HPDE6-E6E7 (cell line): ENCODE measurements at regions not wholly inside any gene's neighbourhood (a gene's known extent, or its start where the extent isn't known, plus 50 kb on each side); places are given as distances from the start of the nearest gene placed in this dataset.
A peak's percentile ranks its signal among the peaks of the same experiment; 100 is the strongest.

ENCODE experiments used
- DNase-seq: peaks from one replicate; pipeline ENCODE4 v3.0.0; 2011; ENCODE audit warnings: missing footprints; ENCODE audit errors: extremely low spot score

DNA sequence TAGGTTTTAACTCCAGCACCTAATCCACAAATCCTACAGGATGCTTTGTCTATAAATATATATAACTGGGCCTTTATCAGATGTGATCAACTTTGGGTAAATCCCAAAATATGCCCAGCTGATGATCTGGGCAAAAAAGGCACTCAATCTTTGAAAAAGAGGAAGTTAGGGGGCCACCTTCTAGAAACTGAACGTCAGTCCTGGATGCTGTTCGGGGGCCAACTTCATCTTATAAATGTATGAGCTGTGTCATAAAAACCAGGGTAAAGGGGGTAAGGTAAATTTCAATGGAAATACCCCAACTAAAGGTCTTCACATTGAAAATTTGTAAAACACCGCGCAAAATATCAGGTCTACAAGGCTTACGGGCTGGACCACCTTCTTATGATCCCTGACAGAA, 264.4 kb upstream of the UBE2E2 start:
- DNase-seq: no peak

DNA sequence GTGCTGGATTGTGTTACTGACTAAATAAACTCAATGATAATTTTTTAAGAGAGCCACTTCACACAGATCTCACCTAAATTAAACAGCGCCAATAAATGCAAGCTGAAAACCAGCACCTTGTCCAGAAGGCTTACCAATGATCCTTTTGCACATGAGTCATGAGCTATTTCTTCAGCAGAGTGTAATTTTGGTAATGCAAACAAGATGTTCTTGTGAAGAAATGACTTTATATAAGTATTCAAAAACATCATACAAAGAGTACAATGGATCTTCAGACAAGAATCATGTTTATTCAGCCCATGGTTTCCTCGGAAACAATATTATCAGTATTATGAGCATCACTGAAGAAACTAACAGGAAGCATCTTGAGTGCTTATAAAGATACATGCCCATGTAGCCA, 263.8 kb upstream of the UBE2E2 start:
- DNase-seq: no peak

DNA sequence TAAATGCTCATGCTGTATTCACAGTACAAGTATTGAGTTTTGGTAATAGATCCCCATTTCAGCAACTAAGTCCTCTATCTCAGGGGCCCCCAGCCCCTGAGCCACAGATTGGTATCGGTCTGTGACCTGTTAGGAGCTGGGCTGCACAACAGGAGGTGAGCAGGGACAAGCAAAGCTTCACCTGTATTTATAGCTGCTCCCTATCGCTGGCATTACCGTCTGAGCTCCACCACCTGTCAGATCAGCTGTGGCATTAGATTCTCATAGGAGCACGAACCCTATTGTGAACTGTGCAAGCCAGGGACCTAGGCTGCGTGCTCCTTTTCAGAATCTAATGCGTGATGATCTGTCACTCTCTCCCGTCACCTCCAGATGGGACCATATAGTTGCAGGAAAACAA, 262.8 kb upstream of the UBE2E2 start:
- no peak for DNase-seq

DNA sequence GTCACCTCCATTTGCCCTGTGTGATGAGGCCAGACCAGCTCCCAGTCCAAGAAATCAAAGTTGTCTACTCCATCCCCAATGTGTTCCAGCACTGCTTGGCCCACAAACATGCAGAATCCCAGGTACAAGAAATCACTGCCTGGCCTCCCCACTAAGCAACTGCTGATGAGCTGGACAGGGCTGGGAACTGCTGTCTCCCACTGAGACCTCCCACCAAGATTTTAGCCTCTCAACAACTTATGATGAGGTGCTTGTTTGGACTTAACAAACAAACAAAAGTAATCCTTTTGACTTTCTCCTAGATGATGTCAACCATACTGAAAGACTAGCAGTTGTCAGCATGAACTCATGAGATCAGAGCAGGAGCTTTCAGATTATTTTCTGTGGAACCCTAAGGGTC, 260.1 kb upstream of the UBE2E2 start:
- no peak for DNase-seq

DNA sequence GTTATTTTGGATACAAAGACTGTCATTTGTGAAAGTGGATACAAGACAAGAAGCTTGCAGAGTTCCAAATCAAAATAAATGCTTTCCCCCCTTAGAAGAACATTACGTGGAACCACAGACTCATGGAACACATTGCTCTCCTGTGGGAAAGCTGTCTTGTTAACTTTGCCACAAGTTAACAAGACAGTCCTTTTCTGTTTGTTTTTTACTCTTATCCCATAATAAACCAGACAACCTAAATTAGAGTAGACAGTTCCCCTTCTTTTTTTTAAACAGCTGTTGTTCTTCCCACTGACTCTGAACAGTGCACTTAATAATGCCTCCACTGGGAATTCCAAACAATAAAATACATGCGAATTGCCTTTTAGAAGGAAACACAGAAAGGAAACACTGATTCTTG, 255.3 kb upstream of the UBE2E2 start:
- DNase-seq: no peak

DNA sequence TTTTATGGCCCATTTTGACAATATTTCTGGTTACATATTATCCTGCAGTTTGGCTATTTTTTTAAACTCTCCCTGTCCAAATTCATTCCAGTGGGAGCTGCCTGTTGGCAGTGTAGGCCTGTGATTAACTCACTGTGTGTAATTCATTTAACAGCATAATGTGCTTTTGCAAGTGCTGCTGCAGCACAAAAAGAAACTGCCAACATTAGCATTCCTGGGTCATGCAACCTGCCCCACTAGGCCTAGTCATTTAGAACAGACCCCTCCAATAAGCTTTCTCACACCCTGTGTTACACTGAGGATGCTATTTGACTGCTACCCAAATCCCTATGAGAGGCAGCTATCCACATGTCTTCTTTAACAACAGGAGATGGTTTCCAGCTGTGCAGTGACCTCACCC, 251.2 kb upstream of the UBE2E2 start:
- no peak for DNase-seq

DNA sequence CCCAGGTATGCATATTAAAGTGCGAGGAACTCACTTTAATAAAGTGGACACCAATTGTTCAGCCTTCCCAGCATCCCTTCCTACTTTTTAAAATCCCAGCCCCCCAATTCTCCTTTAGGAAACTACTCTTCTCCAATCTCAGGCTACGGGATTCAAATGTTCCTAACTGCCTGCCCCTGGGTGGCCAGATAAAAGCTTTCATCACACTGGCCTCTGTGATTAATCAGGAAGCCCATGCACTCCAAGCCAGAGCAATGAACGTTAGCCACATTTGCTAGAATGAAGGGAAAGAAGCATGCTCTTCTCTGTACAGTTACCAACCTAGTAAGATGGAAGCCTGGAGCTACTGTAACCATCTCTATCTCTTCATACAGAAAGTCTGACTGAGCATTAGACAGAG, 250.3 kb upstream of the UBE2E2 start:
- no peak for DNase-seq

DNA sequence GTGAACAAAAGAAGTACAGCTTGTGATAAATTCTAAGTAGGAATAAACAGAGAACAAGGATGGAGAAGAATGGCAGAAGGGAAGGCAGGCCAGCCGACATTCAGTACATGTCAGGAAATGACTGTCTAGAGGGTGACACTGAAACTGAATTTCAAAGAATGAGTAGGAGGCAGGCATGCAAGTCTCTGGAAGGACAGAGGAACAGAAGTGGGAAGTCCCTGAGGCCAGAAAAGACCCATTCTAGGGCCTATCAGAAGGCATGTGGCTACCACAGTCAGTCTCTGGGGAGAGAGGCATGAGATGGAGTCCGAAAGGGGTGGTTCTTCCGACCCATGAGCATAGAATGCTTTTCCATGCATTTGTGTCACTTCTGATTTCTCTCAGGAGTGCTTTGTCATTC, 243.5 kb upstream of the UBE2E2 start:
- DNase-seq: no peak

DNA sequence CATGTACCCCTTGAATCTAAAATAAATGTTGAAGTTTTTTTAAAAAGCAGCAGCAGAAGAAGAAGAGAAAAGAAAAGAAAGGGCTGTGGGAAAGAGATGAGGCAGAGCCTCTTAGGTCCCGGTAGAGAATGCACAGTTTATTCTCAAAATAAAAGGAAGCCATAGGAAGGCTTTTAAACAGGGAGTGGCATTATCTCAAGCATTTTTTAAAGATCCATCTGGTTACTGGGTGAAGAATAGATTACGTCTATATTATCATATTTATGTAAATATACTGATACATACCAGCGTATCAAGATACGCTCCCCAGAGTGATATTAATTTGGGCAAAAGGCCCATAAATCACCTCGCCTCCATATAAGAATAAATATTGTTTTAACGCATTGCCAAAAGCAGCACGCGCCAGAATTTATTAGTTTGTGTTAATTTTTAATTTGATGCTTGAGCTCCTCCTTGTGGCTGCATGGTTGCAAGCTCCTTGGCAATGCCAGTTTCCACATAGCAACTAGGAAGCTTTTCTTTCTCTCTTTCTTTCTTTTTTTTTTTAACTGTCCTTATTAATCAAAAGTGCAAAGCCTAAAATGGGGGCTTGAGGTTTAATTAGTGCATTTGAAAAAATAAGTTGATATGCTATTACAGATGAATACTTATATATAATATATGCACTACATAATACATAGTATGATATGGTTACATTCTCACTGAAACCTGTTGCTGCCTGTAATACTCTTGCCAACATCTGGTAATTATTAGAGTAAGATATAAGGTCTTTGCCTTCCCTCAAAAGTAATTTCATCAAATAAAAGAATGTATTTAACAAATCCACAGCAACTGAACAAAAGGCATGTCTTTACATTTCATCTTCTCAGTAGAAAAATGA, 242.8 kb upstream of the UBE2E2 start:
- peak; percentile 1 for DNase-seq

DNA sequence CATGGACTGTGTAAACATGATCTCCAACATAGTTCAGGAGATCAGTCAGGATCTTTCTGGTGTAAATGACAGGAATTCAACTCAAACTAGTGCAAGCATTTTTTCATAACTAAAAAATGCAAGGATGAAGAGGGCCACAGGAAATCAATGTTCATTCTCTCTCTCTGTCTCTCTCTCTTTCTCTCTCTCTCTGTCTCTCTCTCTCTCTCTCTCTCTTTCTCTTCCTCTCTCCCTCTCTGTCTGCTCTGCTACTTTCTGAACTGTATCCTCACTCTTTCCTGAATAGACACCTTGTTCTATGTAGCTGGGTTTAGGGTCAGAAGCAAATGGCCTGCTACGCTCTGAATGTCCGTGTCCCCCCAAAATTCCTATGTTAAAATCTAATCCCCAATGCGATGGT, 240.9 kb upstream of the UBE2E2 start:
- DNase-seq: no peak

DNA sequence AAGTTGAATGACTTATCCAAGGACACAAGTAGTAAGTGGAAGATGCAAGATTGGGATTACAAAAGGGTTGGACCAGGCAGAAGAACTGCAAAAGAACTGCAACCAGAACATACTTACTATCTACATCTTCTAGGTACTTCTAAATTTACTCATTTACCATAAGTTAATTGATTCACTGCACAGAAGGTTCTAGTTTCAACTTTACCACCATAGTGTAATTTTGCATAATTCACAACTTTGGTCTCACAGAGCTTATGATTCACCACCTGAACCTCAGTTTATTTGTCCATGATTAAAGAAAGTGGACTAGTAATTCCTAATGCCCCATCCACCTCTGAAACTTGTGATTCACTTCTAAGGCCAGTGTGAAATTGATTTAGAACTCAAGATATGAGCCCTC, 236.8 kb upstream of the UBE2E2 start:
- no peak for DNase-seq

DNA sequence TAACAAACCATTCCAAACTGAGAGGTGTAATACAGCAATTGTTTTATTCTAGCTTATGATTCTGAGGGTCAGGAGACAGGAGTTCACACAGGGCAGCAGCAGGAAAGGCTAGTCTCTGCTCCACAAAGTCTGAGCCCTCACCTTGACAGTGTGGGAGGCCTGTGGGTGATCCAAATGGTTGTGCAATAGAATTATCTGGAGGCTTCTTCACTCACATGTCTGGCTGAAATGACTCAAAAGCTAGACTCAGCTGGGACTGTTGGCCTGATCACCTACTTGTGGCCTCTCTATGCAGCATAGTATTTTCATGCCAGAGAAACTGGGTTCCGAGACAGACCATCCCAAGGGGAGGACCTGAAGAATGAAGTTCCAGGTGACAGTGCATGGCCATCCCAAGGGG, 233.9 kb upstream of the UBE2E2 start:
- no peak for DNase-seq

DNA sequence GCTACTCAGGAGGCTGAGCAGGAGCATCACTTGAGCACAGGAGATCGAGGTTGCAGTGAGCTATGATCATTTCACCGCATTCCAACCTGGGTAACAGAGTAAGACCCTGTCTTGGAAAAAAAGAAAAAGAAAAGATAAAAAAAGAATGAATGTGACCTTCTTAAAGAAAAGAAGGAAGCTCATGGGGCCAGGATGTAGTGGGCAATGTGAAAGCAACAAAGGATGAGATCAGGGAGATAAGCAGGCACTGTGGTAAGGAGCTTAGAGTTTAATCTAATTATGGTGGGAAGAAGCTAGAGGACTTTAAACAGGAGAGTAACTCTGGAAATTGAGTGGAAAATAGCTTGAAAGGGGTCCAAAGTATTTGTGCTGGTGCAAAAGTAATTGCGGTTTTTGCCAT, 231.6 kb upstream of the UBE2E2 start:
- DNase-seq: no peak

DNA sequence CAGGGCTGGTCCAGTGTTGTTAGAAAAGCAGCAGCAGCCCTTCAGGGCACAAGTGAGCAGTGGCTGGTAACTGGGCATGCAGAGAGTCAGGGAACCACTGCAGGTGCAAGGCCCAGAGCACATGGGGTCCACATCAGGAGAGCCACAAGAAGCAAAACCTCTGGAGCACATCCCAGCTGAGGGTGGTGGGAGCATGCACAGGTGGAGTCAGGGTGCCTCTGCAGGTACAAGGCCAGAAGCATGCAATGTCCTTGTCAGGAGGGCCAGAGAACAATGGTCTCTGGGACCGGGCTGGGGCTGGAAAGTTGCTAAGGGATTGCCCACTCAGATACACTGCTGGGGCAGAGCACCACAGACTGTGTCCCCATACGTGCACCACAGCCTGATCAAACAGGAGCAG, 226.1 kb upstream of the UBE2E2 start:
- no peak for DNase-seq

DNA sequence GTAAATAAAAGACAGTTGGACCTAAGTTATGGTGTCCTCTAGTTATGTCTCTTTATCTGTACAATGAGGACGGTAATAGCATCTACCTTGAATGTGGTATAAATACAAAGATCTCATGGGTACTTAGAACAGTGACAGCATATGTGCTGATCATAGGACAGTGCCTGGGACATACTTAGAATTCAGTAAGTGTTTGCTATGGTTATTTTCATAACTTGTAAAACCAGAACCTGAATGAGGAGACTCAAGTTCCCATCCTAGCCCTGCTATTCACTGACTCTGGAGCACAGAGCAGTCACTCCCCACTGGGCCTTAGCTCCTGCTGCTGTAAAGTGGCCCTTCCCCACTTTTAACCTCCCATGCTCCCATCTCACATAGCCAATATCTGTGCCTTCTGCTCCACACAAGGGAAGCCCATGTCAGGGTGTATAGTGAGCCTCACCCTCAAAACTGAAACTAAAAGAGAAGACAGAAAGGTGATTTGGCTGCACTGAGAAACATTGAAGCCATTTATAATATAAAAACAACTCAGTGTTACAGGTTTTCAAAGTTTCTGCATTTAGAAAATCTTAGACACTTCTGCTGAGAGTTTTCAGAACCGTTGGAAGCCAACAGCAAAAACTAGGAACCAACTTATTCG, 225.4 kb upstream of the UBE2E2 start:
- no peak for DNase-seq

DNA sequence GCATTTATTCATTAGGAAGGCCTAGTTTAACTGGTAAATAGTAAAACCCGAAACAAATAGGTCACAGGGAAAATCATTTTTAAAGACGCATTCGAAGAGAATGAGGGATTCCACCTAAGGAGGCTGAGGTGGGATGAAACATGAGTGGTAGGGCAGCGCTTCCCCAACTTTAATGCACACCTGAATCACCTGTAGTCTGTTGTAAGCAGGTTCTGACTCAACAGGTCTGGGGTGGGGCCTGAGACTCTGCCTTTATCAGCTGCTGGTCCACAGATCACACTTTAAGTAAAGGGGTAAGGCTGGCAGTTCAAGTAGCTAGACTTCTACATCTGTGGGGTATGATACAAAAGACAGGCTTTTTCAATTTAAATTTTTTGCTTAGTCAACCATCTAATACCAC, 223.5 kb upstream of the UBE2E2 start:
- no peak for DNase-seq

DNA sequence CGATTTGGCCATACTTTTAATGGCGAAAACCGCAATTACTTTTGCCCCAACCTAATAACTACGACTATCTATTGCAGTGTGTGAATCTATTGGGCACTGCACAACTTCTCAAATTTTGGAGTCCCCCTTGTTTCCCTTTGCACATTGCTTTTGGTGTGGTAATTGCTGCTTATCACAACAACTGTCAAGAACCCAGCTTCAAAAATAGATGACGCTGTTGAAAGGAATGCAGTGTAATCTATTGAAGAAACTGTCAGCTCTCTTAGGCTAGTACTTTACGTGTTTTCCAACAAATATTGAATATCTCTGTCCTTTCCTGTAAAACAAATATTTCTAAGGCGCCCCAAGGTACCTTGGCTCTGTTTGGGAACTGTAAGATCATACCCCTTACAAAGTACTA, 222.8 kb upstream of the UBE2E2 start:
- no peak for DNase-seq

DNA sequence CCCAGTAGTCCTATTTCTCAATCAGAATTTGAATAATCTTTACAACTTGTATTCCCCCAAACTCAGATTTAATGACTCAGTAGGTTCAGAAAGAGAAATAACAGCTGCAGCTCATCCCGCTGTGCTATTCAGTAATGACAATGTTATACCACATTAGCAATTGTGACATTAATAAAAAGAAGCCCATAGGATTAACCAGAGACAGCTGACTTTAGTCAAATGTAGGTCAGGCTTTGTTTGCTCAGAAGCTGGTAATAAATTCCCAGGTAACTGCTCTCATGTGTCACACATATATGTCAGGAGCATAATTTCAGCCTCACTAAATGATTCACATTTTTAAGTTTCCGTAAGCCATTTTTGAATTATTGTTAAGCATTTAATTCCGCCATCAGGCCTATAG, 222.0 kb upstream of the UBE2E2 start:
- DNase-seq: no peak

DNA sequence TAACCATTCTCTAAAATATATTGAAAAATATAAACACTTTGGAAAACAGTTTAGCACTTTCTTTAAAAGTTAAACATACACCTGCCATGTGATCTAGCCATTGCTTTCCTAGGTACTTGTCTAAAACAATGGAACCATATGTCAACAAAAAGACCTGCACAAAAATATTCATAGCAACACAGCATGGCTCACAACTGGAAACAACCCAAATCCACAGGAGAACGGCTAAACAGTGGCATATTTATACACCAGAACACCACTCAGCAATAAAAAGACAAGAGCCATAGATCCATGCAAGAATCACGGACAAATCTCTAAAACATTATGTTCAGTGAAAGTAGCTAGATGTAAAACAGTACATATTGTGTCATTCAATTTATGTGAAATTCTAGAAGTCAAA, 221.3 kb upstream of the UBE2E2 start:
- DNase-seq: no peak

DNA sequence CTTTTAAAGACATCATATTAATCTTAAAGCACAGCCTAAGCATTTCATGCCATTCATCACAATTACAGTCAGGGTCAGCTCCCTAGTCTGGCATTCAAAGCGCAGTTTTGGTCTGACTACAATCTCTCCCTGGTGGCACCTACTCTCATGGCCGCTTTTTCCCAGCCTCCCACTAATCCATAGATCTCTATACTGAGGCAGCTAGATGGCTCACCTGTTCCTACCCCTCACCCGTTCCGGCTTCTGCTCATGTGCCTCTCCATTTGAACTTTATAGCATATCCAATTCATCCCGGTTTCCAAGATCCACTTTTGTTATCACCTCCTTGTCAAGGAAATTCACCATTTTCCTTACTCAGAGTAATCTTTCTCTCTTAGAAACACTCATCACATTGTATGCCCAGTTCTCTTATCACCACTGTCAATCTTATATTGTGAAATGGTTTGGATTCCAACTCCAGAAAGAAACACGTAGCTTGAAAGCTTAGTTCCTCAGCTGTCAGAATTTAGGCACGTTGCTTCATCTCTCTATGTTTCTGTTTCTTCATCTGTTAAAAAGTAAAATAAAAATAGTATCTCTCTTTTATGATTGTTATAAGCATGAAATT, 220.0 kb upstream of the UBE2E2 start:
- DNase-seq: no peak

DNA sequence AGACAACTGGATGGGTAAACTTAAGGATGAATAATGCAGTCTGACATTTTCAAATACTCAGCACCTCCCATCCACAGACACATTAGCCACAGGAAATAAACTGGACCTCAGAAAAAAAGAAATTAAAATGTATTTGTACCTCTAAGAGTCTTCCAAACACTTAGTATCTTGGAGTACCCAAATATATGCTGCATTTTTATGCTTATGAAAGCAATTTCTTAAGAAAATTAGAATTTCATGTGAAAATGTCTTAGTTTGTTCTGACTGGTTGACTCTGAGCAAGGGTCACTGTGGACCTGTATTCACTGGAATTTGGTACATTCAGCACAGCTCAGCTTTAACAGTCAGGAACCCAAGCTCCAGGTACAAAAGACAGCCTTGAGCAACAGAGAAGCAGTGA, 216.2 kb upstream of the UBE2E2 start:
- no peak for DNase-seq

DNA sequence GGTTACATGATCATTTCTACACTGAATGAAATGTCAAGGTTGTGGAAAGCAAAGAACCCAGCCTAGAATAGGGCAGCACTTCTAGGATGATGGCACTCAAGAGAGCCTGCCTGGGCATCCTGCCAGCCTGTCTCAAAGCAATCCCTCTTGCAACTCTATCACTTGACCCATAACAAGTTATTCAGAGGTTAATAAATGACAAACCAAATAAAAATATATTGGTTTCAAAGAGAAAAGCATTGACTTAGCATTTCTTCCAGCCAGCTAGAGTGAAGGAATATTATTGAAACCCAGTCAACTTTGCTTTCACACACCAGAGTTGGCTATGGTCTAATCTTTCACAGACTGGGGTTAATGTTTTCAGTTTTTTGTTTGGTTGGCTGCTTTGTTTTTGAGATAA, 214.6 kb upstream of the UBE2E2 start:
- DNase-seq: no peak

DNA sequence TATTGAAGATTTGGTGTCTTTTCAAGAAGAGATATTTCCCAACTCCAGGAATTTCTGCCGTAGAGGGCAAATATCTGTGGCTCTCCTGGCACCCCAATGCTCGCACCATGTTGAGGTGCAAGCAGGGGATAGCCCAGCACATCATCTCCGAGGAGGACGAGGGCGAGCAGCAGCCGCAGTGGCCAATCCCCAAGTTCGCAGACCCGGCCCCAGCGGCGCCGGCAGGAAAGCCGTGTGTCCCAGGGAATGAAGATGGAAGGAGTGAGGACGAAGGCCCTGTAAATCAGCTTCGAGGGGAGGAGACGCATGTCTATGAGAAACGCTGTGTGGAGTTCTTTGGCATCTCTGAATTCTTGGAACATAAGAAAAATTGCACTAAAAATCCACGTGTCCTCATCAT, 213.4 kb upstream of the UBE2E2 start:
- DNase-seq: no peak
